Body of pancreas (tissue), 4 donors: ENCODE measurements at regions not wholly inside any gene's neighbourhood (a gene's known extent, or its start where the extent isn't known, plus 50 kb on each side); places are given as distances from the start of the nearest gene placed in this dataset.

Experiments
- CTCF ChIP-seq, 7 experiments: fragments of 450-650 bp in 4 of 7; fragments of 200-600 bp in 3 of 7; sonication (generic) in 3 of 7; IDR thresholded peaks; one replicate each; pipeline ENCODE4 v1.5.1; 2016 to 2019; ENCODE audit warnings: antibody characterized with exemption in 7 of 7
- POLR2A ChIP-seq, 3 donors: fragments of 450-650 bp; IDR thresholded peaks; one replicate each; pipeline ENCODE4 v1.6.1; 2016; ENCODE audit warnings: antibody characterized with exemption in 3 of 3, mild to moderate bottlenecking in 2 of 3

- TF ChIP-seq POLR2A (IDR thresholded peaks at IDR 0.05) (no peak), CTCF (IDR thresholded peaks at IDR 0.05) (no peak)
Measured at GRCh38 chr3:157841029-157841428, 265.2 kb downstream of the SHOX2 start.
